Naive thymus-derived CD8-positive, alpha-beta T cell (primary cell): ENCODE measurements at regions not wholly inside any gene's neighbourhood (a gene's known extent, or its start where the extent isn't known, plus 50 kb on each side); places are given as distances from the start of the nearest gene placed in this dataset.
A peak's percentile ranks its signal among the peaks of the same experiment; 100 is the strongest.

ENCODE experiments used
- ATAC-seq, 2 donors: fragments of 150-1000 bp; cut with Tn5 transposase in 1 of 2; sonication (Bioruptor Pico), chemical (Tn5 transposase) in 1 of 2; 1 replicate in 1 of 2; 2 replicates in 1 of 2; pipeline ENCODE4 v1.10.0; 2021; ENCODE audit warnings: mild to moderate bottlenecking in 2 of 2, moderate library complexity in 2 of 2
- POLR2A ChIA-PET: fragments of 350-600 bp; sonication (Branson Sonifier 250); formaldehyde crosslinking; loops from one replicate; lab custom pipeline; 2021; ENCODE audit warnings: antibody characterized with exemption; lab: Charles Lee
- DNase-seq, 10 donors: peaks; one replicate each; pipeline versions ENCODE4 v3.0.0 to v3.0.0-alpha.2; 2020 to 2022
- H3K27ac Mint-ChIP-seq, 10 donors: one replicate each; pipeline ENCODE4 v1.8.0; 2020 to 2022; ENCODE audit warnings: mild to moderate bottlenecking in 10 of 10, mixed read lengths in 10 of 10, moderate library complexity in 4 of 10, inconsistent platforms in 1 of 10
- H3K27me3 Mint-ChIP-seq, 5 donors: one replicate each; pipeline ENCODE4 v1.8.0; 2021 to 2022; ENCODE audit warnings: mixed read lengths in 5 of 5
- H3K36me3 Mint-ChIP-seq, 3 donors: one replicate each; pipeline ENCODE4 v1.8.0; 2020 to 2022; ENCODE audit warnings: mixed read lengths in 3 of 3, mild to moderate bottlenecking in 2 of 3, inconsistent platforms in 1 of 3
- H3K4me1 Mint-ChIP-seq, 4 donors: one replicate each; pipeline ENCODE4 v1.8.0; 2021 to 2022; ENCODE audit warnings: mixed read lengths in 4 of 4
- H3K4me3 Mint-ChIP-seq, 10 donors: one replicate each; pipeline ENCODE4 v1.8.0; 2020 to 2022; ENCODE audit warnings: mild to moderate bottlenecking in 10 of 10, mixed read lengths in 10 of 10, moderate library complexity in 6 of 10, inconsistent platforms in 1 of 10
- H3K9me3 Mint-ChIP-seq, 9 donors: one replicate each; pipeline ENCODE4 v1.8.0; 2020 to 2022; ENCODE audit warnings: mixed read lengths in 9 of 9, mild to moderate bottlenecking in 3 of 9, inconsistent platforms in 1 of 9, moderate library complexity in 1 of 9

GRCh38 chr1:239575113-239575512 is 188.7 kb downstream of the CHRM3 start:
- no peak for DNase-seq
- Mint-ChIP-seq H3K9me3 (no peaks in the 10 kb centered on the region), H3K36me3 (no peaks in the 10 kb centered on the region), H3K27me3 (peaks cover 0 to 1% (median 0%) of the 10 kb centered on the region in 5 donors), H3K27ac (no peak overlapping the region), H3K4me1 (peaks cover 0 to 4% (median under 1%) of the 10 kb centered on the region in 4 donors), H3K4me3 (no peak overlapping the region)
- POLR2A ChIA-PET = no interaction called here
- ATAC-seq = no peak

GRCh38 chr1:239583536-239583935 is 197.2 kb downstream of the CHRM3 start:
- Mint-ChIP-seq H3K36me3 (no peaks in the 10 kb centered on the region), H3K4me1 (peaks cover 5 to 15% (median 12%) of the 10 kb centered on the region in 4 donors), H3K9me3 (no peaks in the 10 kb centered on the region), H3K4me3 (no peak overlapping the region), H3K27ac (no peak overlapping the region), H3K27me3 (peaks cover 0 to 5% (median 0%) of the 10 kb centered on the region in 5 donors)
- ATAC-seq (no peak), DNase-seq (no peak)
- POLR2A ChIA-PET = no interaction called here

DNA sequence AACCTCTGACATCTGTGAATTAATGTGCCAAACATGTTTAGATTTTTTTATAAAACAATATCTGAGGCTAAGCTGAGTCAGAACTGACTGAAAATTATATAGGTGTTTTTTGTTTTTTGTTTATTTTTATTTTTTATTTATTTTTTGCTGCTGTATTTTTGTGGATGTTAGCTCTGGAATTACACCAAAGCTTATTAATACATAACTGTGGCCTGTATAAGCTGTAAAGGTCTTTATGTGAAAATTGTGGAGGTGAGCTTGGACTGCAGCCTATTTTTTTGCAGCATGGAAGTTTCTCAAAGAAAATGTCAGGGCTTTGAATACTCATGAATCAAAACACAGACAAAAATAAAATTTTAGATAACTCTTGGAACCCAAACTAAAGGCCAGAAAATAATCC is 199.8 kb downstream of the CHRM3 start:
- Mint-ChIP-seq H3K4me3 (no peak overlapping the region), H3K36me3 (no peaks in the 10 kb centered on the region), H3K9me3 (no peaks in the 10 kb centered on the region), H3K27ac (peak overlapping the region in 2 of 10 donors; percentile 34 to 77), H3K4me1 (peaks cover 5 to 15% (median 12%) of the 10 kb centered on the region in 4 donors), H3K27me3 (peaks cover 0 to 5% (median 0%) of the 10 kb centered on the region in 5 donors)
- DNase-seq = no peak
- no peak for ATAC-seq
- POLR2A ChIA-PET = no interaction called here

DNA sequence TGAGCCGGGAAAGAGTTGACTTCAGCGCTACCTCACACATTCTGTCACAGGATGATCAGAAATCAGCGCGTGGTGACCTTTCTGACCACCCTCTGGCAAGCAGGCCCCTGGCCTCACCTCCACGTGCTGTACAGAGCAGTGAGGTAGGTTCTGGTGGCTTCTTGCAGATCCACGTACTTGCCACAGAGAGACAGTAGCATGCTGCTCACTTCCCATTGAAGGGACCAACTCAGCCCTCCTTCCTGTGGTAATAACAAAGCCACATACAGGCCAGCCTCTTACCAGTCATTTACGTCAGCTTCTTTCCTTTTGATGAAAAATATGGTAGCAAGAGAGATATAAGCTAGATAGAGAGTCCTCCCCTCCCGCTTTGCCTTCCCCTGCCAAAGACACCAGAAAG is 200.7 kb downstream of the CHRM3 start:
- H3K27me3 Mint-ChIP-seq = peaks cover 0 to 5% (median 0%) of the 10 kb centered on the region in 5 donors
- DNase-seq (peak in 9 of 10 donors; percentile 7 to 80 (median 60)), ATAC-seq (peak; percentile 99 to 100)
- no peaks in the 10 kb centered on the region for H3K9me3 Mint-ChIP-seq
- peak overlapping the region in 6 of 10 donors; percentile 21 to 59 (median 36) for H3K4me3 Mint-ChIP-seq
- H3K4me1 Mint-ChIP-seq = peaks cover 5 to 15% (median 12%) of the 10 kb centered on the region in 4 donors
- peak overlapping the region; percentile 33 to 87 (median 48) for H3K27ac Mint-ChIP-seq
- POLR2A ChIA-PET = interaction anchor here (0.6 to 1.2 kb wide), 2 partner anchors 133 to 217 kb away, joined by 3 to 4 read pairs; no protein-coding TSS in a partner anchor
- H3K36me3 Mint-ChIP-seq = no peaks in the 10 kb centered on the region

GRCh38 chr1:239587574-239588369 is 201.4 kb downstream of the CHRM3 start:
- POLR2A ChIA-PET = interaction anchor here (1.2 kb wide), 1 partner anchor 132 kb away, joined by 4 read pairs; no protein-coding TSS in a partner anchor
- ATAC-seq = no peak
- Mint-ChIP-seq H3K4me3 (peak overlapping the region in 3 of 10 donors; percentile 21 to 59 (median 40)), H3K36me3 (no peaks in the 10 kb centered on the region), H3K27ac (peak overlapping the region in 6 of 10 donors; percentile 38 to 87 (median 72)), H3K9me3 (no peaks in the 10 kb centered on the region), H3K4me1 (peaks cover 5 to 15% (median 12%) of the 10 kb centered on the region in 4 donors), H3K27me3 (peaks cover 0 to 2% (median 0%) of the 10 kb centered on the region in 5 donors)
- no peak for DNase-seq

GRCh38 chr1:239590556-239590955 is 204.2 kb downstream of the CHRM3 start:
- no peak for DNase-seq
- no peak for ATAC-seq
- Mint-ChIP-seq H3K4me3 (no peak overlapping the region), H3K9me3 (no peaks in the 10 kb centered on the region), H3K36me3 (no peaks in the 10 kb centered on the region), H3K4me1 (peaks cover 3 to 11% (median 8%) of the 10 kb centered on the region in 4 donors), H3K27ac (no peak overlapping the region), H3K27me3 (no peaks in the 10 kb centered on the region)
- POLR2A ChIA-PET = no interaction called here

- POLR2A ChIA-PET = no interaction called here
- no peak overlapping the region for H3K4me3 Mint-ChIP-seq
- no peaks in the 10 kb centered on the region for H3K36me3 Mint-ChIP-seq
- no peak for ATAC-seq
- DNase-seq = no peak
- no peak overlapping the region for H3K27ac Mint-ChIP-seq
- no peaks in the 10 kb centered on the region for H3K9me3 Mint-ChIP-seq
- H3K4me1 Mint-ChIP-seq = no peaks in the 10 kb centered on the region
- no peaks in the 10 kb centered on the region for H3K27me3 Mint-ChIP-seq
These were observed 207.2 kb downstream of the CHRM3 start for GRCh38 chr1:239593527-239593926.

- Mint-ChIP-seq H3K9me3 (peaks cover 0 to 3% (median 0%) of the 10 kb centered on the region in 9 donors), H3K36me3 (peaks cover 0 to 3% (median 0%) of the 10 kb centered on the region in 3 donors), H3K27ac (peak overlapping the region in 1 of 10 donors; percentile 9), H3K27me3 (no peaks in the 10 kb centered on the region), H3K4me3 (no peak overlapping the region), H3K4me1 (peaks cover 0 to 6% (median 0%) of the 10 kb centered on the region in 4 donors)
- ATAC-seq (no peak), DNase-seq (no peak)
- POLR2A ChIA-PET = no interaction called here
These were observed 214.2 kb downstream of the CHRM3 start for GRCh38 chr1:239600588-239600987.

- ATAC-seq (no peak), DNase-seq (no peak)
- H3K4me3 Mint-ChIP-seq = no peak overlapping the region
- H3K27ac Mint-ChIP-seq = peak overlapping the region in 1 of 10 donors; percentile 9
- peaks cover 0 to 3% (median 0%) of the 10 kb centered on the region in 3 donors for H3K36me3 Mint-ChIP-seq
- H3K4me1 Mint-ChIP-seq = peaks cover 0 to 6% (median 0%) of the 10 kb centered on the region in 4 donors
- peaks cover 0 to 3% (median 0%) of the 10 kb centered on the region in 9 donors for H3K9me3 Mint-ChIP-seq
- H3K27me3 Mint-ChIP-seq = no peaks in the 10 kb centered on the region
- POLR2A ChIA-PET = no interaction called here
These were observed 214.7 kb downstream of the CHRM3 start for GRCh38 chr1:239601108-239601507.

- peaks cover 0 to 3% (median 0%) of the 10 kb centered on the region in 9 donors for H3K9me3 Mint-ChIP-seq
- no peaks in the 10 kb centered on the region for H3K27me3 Mint-ChIP-seq
- peaks cover 0 to 3% (median 0%) of the 10 kb centered on the region in 3 donors for H3K36me3 Mint-ChIP-seq
- no peak overlapping the region for H3K4me3 Mint-ChIP-seq
- no peak for DNase-seq
- no peak overlapping the region for H3K27ac Mint-ChIP-seq
- peaks cover 0 to 6% (median 0%) of the 10 kb centered on the region in 4 donors for H3K4me1 Mint-ChIP-seq
- ATAC-seq = no peak
- POLR2A ChIA-PET = no interaction called here
These were observed 217.2 kb downstream of the CHRM3 start for GRCh38 chr1:239603530-239603929.

DNA sequence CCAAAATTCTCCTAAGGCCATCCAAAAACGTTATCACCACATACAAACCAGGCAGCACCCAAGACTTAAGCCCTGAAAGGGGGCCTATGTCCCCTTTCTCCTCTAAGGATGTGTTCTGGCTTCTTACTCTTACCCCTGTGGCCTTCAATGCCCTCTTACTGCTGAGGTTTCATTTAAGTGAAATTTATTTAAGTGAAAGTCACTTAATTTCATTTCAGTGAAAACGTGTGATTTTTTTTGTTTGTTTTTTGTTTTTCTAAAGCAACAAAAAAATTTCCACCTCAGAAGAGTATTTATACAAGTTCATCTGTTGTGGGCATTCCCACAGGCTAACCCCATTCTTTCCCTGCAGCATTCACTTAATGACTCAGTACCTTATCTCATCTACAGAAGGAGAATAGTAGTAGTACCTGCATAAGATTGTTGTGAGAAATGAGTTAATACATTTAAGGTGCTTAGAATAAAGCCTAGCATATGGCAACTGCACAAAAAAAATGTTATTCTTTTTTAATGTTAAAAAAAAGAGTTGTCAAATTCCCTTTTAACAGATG is 220.6 kb downstream of the CHRM3 start:
- H3K27me3 Mint-ChIP-seq = no peaks in the 10 kb centered on the region
- no peaks in the 10 kb centered on the region for H3K4me1 Mint-ChIP-seq
- POLR2A ChIA-PET = no interaction called here
- H3K4me3 Mint-ChIP-seq = no peak overlapping the region
- DNase-seq (no peak), ATAC-seq (no peak)
- H3K27ac Mint-ChIP-seq = no peak overlapping the region
- H3K9me3 Mint-ChIP-seq = peaks cover 0 to 3% (median 0%) of the 10 kb centered on the region in 9 donors
- peaks cover 0 to 3% (median 0%) of the 10 kb centered on the region in 3 donors for H3K36me3 Mint-ChIP-seq

DNA sequence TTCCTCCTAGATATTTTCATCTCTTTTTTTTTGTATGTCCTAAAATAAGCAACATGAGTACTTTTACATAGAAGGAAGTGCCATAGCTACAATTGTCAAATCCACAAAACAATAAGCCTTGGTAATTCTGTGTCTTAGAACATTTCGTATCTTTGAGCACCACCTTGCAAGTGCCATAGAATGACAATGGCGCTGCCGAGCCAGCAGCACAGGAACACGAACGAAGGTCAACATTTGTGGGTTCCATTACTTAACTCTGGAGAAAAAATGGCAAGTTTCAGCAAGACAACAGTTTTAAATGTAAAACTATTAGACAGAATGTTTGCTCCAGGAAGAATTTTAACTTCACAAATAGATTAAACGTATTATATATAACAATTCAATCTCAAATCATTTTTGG is 222.1 kb downstream of the CHRM3 start:
- POLR2A ChIA-PET = no interaction called here
- Mint-ChIP-seq H3K4me1 (no peaks in the 10 kb centered on the region), H3K27ac (peak overlapping the region in 1 of 10 donors; percentile 50), H3K9me3 (no peaks in the 10 kb centered on the region), H3K27me3 (no peaks in the 10 kb centered on the region), H3K36me3 (no peaks in the 10 kb centered on the region), H3K4me3 (no peak overlapping the region)
- DNase-seq (no peak), ATAC-seq (no peak)

GRCh38 chr1:239612379-239612778 is 226.0 kb downstream of the CHRM3 start:
- no peaks in the 10 kb centered on the region for H3K9me3 Mint-ChIP-seq
- POLR2A ChIA-PET = no interaction called here
- no peak overlapping the region for H3K27ac Mint-ChIP-seq
- peaks cover 0 to 2% (median 0%) of the 10 kb centered on the region in 5 donors for H3K27me3 Mint-ChIP-seq
- no peak overlapping the region for H3K4me3 Mint-ChIP-seq
- H3K36me3 Mint-ChIP-seq = no peaks in the 10 kb centered on the region
- ATAC-seq = no peak
- no peak for DNase-seq
- H3K4me1 Mint-ChIP-seq = no peaks in the 10 kb centered on the region
